ENCODE measurements at regions not wholly inside any gene's neighbourhood (a gene's known extent, or its start where the extent isn't known, plus 50 kb on each side); places are given as distances from the start of the nearest gene placed in this dataset.

GRCh38 chr6:92497281-92497680, 922.1 kb downstream of the EPHA7 start:
- Histone ChIP-seq H3K4me1 (ENCODE audit: control insufficient read depth, insufficient read depth, low read length) (no peaks in the 10 kb centered on the region), H3K27ac (ENCODE audit: low read depth, low read length) (no peak overlapping the region), H3K4me3 (ENCODE audit: low read length) (no peak overlapping the region), H3K9ac (ENCODE audit: low read length) (no peak overlapping the region), H3K36me3 (ENCODE audit: control insufficient read depth, insufficient read depth, low read length) (no peaks in the 10 kb centered on the region), H3K27me3 (ENCODE audit: control insufficient read depth, insufficient read depth, low read length) (no peaks in the 10 kb centered on the region)

- no peak overlapping the region for H3K9ac ChIP-seq (ENCODE audit: low read length)
- no peak overlapping the region for H3K27ac ChIP-seq (ENCODE audit: low read depth, low read length)
- no peaks in the 10 kb centered on the region for H3K4me1 ChIP-seq (ENCODE audit: control insufficient read depth, insufficient read depth, low read length)
- no peak overlapping the region for H3K4me3 ChIP-seq (ENCODE audit: low read length)
- no peaks in the 10 kb centered on the region for H3K36me3 ChIP-seq (ENCODE audit: control insufficient read depth, insufficient read depth, low read length)
- H3K27me3 ChIP-seq (ENCODE audit: control insufficient read depth, insufficient read depth, low read length): no peaks in the 10 kb centered on the region
Measured at GRCh38 chr6:92496527-92496926, 922.8 kb downstream of the EPHA7 start.

DNA sequence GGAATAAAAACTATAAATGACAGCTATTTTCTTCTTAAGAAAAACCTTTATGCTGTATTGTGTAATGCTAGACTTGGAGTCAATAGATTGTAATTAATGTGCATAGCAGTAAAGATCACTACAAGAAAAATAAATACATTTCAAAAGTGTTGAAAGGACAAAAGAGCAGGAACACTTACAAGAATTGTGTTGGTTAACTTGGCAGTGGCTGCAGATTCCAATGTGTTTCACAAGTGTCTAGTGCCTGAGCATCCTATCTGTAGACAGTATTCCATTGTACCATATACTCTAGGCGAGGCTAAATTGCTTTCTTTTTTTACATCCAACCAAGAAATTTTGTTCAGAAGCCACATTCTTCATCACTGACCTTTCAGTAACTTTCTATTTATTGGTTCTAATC, 924.1 kb downstream of the EPHA7 start:
- no peak overlapping the region for H3K9ac ChIP-seq (ENCODE audit: low read length)
- H3K4me1 ChIP-seq (ENCODE audit: control insufficient read depth, insufficient read depth, low read length): no peaks in the 10 kb centered on the region
- H3K4me3 ChIP-seq (ENCODE audit: low read length): no peak overlapping the region
- H3K27ac ChIP-seq (ENCODE audit: low read depth, low read length): no peak overlapping the region
- H3K27me3 ChIP-seq (ENCODE audit: control insufficient read depth, insufficient read depth, low read length): no peaks in the 10 kb centered on the region
- no peaks in the 10 kb centered on the region for H3K36me3 ChIP-seq (ENCODE audit: control insufficient read depth, insufficient read depth, low read length)

DNA sequence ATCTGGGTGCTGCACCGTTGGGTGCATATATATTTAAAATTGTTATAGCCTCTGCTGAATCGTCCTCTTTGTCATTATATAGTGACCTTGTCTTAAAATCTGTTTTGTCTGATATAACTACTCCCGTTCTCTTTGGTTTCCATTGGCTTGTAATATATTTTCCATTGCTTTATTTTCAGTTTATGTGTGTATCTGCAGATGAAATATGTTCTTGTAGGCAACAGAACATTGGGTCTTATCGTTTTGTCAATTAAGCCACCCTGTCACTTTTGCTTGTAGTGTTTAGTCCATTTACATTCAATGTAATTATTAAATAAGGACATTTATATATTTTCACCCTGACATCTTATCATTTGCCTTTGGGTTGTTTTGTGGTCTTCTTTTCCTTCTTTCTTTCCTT, 933.9 kb downstream of the EPHA7 start:
- H3K27ac ChIP-seq (ENCODE audit: low read depth, low read length): no peak overlapping the region
- H3K4me1 ChIP-seq (ENCODE audit: control insufficient read depth, insufficient read depth, low read length): no peaks in the 10 kb centered on the region
- no peaks in the 10 kb centered on the region for H3K27me3 ChIP-seq (ENCODE audit: control insufficient read depth, insufficient read depth, low read length)
- no peaks in the 10 kb centered on the region for H3K36me3 ChIP-seq (ENCODE audit: control insufficient read depth, insufficient read depth, low read length)
- H3K9ac ChIP-seq (ENCODE audit: low read length): no peak overlapping the region
- no peak overlapping the region for H3K4me3 ChIP-seq (ENCODE audit: low read length)

DNA sequence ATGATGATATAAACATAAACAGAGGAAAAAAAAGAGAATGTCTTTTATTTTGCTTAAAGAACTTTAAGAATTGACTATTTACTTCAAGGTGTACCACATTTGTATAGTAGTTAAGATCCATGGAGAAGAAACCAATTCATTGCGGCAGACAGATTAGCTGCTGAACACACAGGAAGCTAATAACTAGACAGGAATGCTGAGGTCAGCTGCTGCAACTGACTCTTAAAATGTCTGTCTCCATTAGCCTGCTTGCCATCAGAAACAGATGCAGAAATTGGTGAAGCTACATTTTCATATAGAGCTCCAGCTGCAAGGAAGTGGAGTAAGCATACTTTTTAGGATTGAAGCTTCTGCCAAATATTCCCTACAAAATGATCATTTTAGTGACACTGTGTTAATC, 939.5 kb downstream of the EPHA7 start:
- H3K9ac ChIP-seq (ENCODE audit: low read length): no peak overlapping the region
- no peaks in the 10 kb centered on the region for H3K36me3 ChIP-seq (ENCODE audit: control insufficient read depth, insufficient read depth, low read length)
- H3K27me3 ChIP-seq (ENCODE audit: control insufficient read depth, insufficient read depth, low read length): no peaks in the 10 kb centered on the region
- no peak overlapping the region for H3K27ac ChIP-seq (ENCODE audit: low read depth, low read length)
- no peak overlapping the region for H3K4me3 ChIP-seq (ENCODE audit: low read length)
- H3K4me1 ChIP-seq (ENCODE audit: control insufficient read depth, insufficient read depth, low read length): no peaks in the 10 kb centered on the region

DNA sequence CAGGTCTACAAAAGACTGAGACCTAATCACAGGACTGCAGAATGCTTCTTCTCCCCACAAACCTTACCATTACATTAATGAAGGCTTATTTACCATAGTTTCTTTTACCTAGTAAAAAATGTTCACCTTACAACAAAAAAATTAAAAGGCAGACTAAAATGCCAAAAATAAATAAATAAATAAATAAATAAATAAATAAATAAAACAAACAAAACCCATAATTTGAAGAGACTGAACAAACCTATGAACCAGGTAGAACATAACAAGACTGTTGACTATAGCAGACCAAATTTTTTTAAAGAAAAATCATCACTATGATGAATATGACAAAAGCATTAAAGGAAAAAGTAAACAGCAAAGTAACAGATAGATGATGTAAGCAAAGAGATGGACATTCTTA, 946.3 kb downstream of the EPHA7 start:
- Histone ChIP-seq H3K27ac (ENCODE audit: low read depth, low read length) (no peak overlapping the region), H3K27me3 (ENCODE audit: control insufficient read depth, insufficient read depth, low read length) (no peaks in the 10 kb centered on the region), H3K36me3 (ENCODE audit: control insufficient read depth, insufficient read depth, low read length) (no peaks in the 10 kb centered on the region), H3K4me1 (ENCODE audit: control insufficient read depth, insufficient read depth, low read length) (no peaks in the 10 kb centered on the region), H3K9ac (ENCODE audit: low read length) (no peak overlapping the region), H3K4me3 (ENCODE audit: low read length) (no peak overlapping the region)

- Histone ChIP-seq H3K36me3 (ENCODE audit: control insufficient read depth, insufficient read depth, low read length) (no peaks in the 10 kb centered on the region), H3K9ac (ENCODE audit: low read length) (no peak overlapping the region), H3K4me1 (ENCODE audit: control insufficient read depth, insufficient read depth, low read length) (no peaks in the 10 kb centered on the region), H3K27ac (ENCODE audit: low read depth, low read length) (no peak overlapping the region), H3K4me3 (ENCODE audit: low read length) (no peak overlapping the region), H3K27me3 (ENCODE audit: control insufficient read depth, insufficient read depth, low read length) (no peaks in the 10 kb centered on the region)
Measured at GRCh38 chr6:92469186-92469828, 950.1 kb downstream of the EPHA7 start.

GRCh38 chr6:92468066-92468465, 951.3 kb downstream of the EPHA7 start:
- no peak overlapping the region for H3K4me3 ChIP-seq (ENCODE audit: low read length)
- no peaks in the 10 kb centered on the region for H3K27me3 ChIP-seq (ENCODE audit: control insufficient read depth, insufficient read depth, low read length)
- no peak overlapping the region for H3K27ac ChIP-seq (ENCODE audit: low read depth, low read length)
- no peaks in the 10 kb centered on the region for H3K4me1 ChIP-seq (ENCODE audit: control insufficient read depth, insufficient read depth, low read length)
- H3K9ac ChIP-seq (ENCODE audit: low read length): no peak overlapping the region
- H3K36me3 ChIP-seq (ENCODE audit: control insufficient read depth, insufficient read depth, low read length): no peaks in the 10 kb centered on the region

DNA sequence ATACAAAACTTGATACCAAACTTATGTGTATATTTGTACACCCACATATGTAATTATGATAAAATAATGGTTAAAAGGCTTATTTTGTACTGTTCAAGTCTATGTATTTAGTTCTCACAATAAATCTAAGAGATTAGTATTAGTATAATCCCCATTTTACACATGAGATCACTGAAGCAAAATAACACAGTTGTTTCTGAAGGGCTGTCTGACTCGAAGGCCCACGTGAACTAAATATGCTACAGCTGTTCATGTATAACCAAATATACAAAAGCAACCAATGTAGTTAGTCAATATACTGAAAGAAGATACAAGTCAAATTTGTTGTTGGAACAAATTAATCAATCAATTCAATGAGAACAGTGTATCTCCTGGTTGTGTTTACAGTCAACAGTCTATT, 959.2 kb downstream of the EPHA7 start:
- Histone ChIP-seq H3K9ac (ENCODE audit: low read length) (no peak overlapping the region), H3K27ac (ENCODE audit: low read depth, low read length) (no peak overlapping the region), H3K4me1 (ENCODE audit: control insufficient read depth, insufficient read depth, low read length) (no peaks in the 10 kb centered on the region), H3K4me3 (ENCODE audit: low read length) (no peak overlapping the region), H3K27me3 (ENCODE audit: control insufficient read depth, insufficient read depth, low read length) (no peaks in the 10 kb centered on the region), H3K36me3 (ENCODE audit: control insufficient read depth, insufficient read depth, low read length) (no peaks in the 10 kb centered on the region)

- Histone ChIP-seq H3K4me3 (ENCODE audit: low read length) (no peak overlapping the region), H3K27ac (ENCODE audit: low read depth, low read length) (no peak overlapping the region), H3K9ac (ENCODE audit: low read length) (no peak overlapping the region), H3K4me1 (ENCODE audit: control insufficient read depth, insufficient read depth, low read length) (no peaks in the 10 kb centered on the region), H3K36me3 (ENCODE audit: control insufficient read depth, insufficient read depth, low read length) (no peaks in the 10 kb centered on the region), H3K27me3 (ENCODE audit: control insufficient read depth, insufficient read depth, low read length) (no peaks in the 10 kb centered on the region)
Measured at GRCh38 chr6:92459606-92460005, 959.8 kb downstream of the EPHA7 start.

DNA sequence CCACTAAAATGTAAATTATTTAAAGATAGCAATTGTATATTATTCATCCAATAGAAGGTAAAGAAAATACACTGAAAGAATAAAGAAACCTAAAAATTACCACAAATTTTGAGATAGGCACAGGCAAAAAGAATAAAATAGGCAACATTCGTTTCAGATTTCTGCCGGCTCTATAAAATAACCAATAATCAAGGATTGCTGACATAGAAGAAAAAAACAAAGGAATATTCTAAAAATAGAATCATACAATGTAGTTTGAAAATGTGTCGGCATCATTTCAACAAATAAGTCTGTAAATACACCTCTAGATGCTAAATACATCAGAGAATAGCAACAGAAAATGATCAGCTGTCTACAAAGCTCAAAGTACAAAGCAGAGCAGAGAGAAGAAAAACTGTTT, 973.3 kb downstream of the EPHA7 start:
- H3K27ac ChIP-seq (ENCODE audit: low read depth, low read length): no peak overlapping the region
- H3K4me3 ChIP-seq (ENCODE audit: low read length): no peak overlapping the region
- no peak overlapping the region for H3K9ac ChIP-seq (ENCODE audit: low read length)
- H3K27me3 ChIP-seq (ENCODE audit: control insufficient read depth, insufficient read depth, low read length): no peaks in the 10 kb centered on the region
- H3K36me3 ChIP-seq (ENCODE audit: control insufficient read depth, insufficient read depth, low read length): no peaks in the 10 kb centered on the region
- H3K4me1 ChIP-seq (ENCODE audit: control insufficient read depth, insufficient read depth, low read length): no peaks in the 10 kb centered on the region

DNA sequence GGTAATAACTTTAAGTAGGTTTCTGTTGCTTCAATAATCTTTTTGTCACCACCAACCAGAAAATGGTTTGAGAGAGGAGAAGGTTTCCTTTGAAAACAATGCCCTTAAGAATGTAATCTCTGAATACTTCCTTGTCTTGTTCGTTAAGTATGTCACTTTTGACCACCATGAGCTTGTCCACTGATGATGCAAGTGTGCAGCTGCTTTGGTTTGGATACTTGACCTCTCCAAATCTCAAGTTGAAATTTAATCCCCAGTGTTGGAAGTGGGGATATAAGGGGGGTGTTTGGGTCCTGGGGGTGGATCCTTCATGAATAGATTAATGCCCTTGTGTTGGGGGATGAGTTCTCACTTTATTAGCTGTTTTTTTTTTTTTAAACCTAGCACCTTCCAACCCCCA, 985.4 kb downstream of the EPHA7 start:
- Histone ChIP-seq H3K4me1 (ENCODE audit: control insufficient read depth, insufficient read depth, low read length) (no peaks in the 10 kb centered on the region), H3K9ac (ENCODE audit: low read length) (no peak overlapping the region), H3K4me3 (ENCODE audit: low read length) (no peak overlapping the region), H3K27ac (ENCODE audit: low read depth, low read length) (no peak overlapping the region), H3K27me3 (ENCODE audit: control insufficient read depth, insufficient read depth, low read length) (no peaks in the 10 kb centered on the region), H3K36me3 (ENCODE audit: control insufficient read depth, insufficient read depth, low read length) (no peaks in the 10 kb centered on the region)

GRCh38 chr6:92431502-92431901, 987.9 kb downstream of the EPHA7 start:
- Histone ChIP-seq H3K36me3 (ENCODE audit: control insufficient read depth, insufficient read depth, low read length) (no peaks in the 10 kb centered on the region), H3K4me3 (ENCODE audit: low read length) (no peak overlapping the region), H3K27ac (ENCODE audit: low read depth, low read length) (no peak overlapping the region), H3K4me1 (ENCODE audit: control insufficient read depth, insufficient read depth, low read length) (no peaks in the 10 kb centered on the region), H3K9ac (ENCODE audit: low read length) (no peak overlapping the region), H3K27me3 (ENCODE audit: control insufficient read depth, insufficient read depth, low read length) (no peaks in the 10 kb centered on the region)

Measured in rectal smooth muscle tissue (tissue), 1 donor.